ENCODE measurements at regions not wholly inside any gene's neighbourhood (a gene's known extent, or its start where the extent isn't known, plus 50 kb on each side); places are given as distances from the start of the nearest gene placed in this dataset.

GRCh38 chr15:37204692-37205091 lies 104.3 kb upstream of the MEIS2 start:
- H3K4me1 ChIP-seq (ENCODE audit: insufficient read depth, low read length): no peaks in the 10 kb centered on the region
- H2BK15ac ChIP-seq (ENCODE audit: low read depth, low read length): no peak overlapping the region
- no peak overlapping the region for H2BK20ac ChIP-seq (ENCODE audit: low read depth, low read length, poor library complexity, severe bottlenecking)
- H3K14ac ChIP-seq (ENCODE audit: insufficient read depth, low read length): no peak overlapping the region
- H2AK5ac ChIP-seq (ENCODE audit: insufficient read length, low read length): no peak overlapping the region
- no peak overlapping the region for H2AFZ ChIP-seq (ENCODE audit: low read length)
- H3T11ph ChIP-seq (ENCODE audit: low read length): no peak overlapping the region
- H3K23ac ChIP-seq (ENCODE audit: insufficient read length, low read depth, low read length): no peak overlapping the region
- no peak for DNase-seq
- H4K91ac ChIP-seq (ENCODE audit: insufficient read length, low read depth, low read length): no peak overlapping the region
- no peaks in the 10 kb centered on the region for H3K4me1 Mint-ChIP-seq
- H3K27me3 ChIP-seq (ENCODE audit: insufficient read depth, low read length): no peaks in the 10 kb centered on the region
- H3K79me2 ChIP-seq (ENCODE audit: insufficient read depth, low read length): no peaks in the 10 kb centered on the region
- no peaks in the 10 kb centered on the region for H3K36me3 Mint-ChIP-seq (ENCODE audit: insufficient read depth in 1 of 3, low read depth in 3 of 3)
- no peaks in the 10 kb centered on the region for H3K79me1 ChIP-seq (ENCODE audit: insufficient read depth, low read depth, low read length, poor library complexity, severe bottlenecking)
- no peak overlapping the region for H3K4me2 ChIP-seq (ENCODE audit: insufficient read depth, insufficient read length, low read length)
- H2BK12ac ChIP-seq (ENCODE audit: insufficient read length, low read depth, low read length): no peak overlapping the region
- no CpG with 5 or more reads among the region's 1 CpG for WGBS (ENCODE audit: extremely low coverage, insufficient read length, low lambda C conversion rate)
- no peak; the same call in 2 of the 3 replicates for TF ChIP-seq CTCF (conservative IDR thresholded peaks at IDR 0.05)
- no peaks in the 10 kb centered on the region for H3K9me3 ChIP-seq (ENCODE audit: control insufficient read depth, low read depth, low read length)
- no peak overlapping the region for H3K4me3 Mint-ChIP-seq
- H2BK120ac ChIP-seq (ENCODE audit: low read depth, low read length, poor library complexity, severe bottlenecking): no peak overlapping the region
- no peaks in the 10 kb centered on the region for H4K20me1 ChIP-seq (ENCODE audit: control insufficient read depth, insufficient read depth, insufficient read length)
- H3K27me3 Mint-ChIP-seq (ENCODE audit: low read depth): no peaks in the 10 kb centered on the region
- no peaks in the 10 kb centered on the region for H3K9me3 Mint-ChIP-seq
- no peak overlapping the region for H2BK5ac ChIP-seq (ENCODE audit: insufficient read length, low read length)
- H3K9ac ChIP-seq (ENCODE audit: extremely low read depth, insufficient read length, low read length): no peak overlapping the region
- no peak overlapping the region for H4K8ac ChIP-seq (replicated peaks; ENCODE audit: insufficient read length, low read depth, low read length)
- no peak overlapping the region for H4K5ac ChIP-seq (ENCODE audit: insufficient read length, low read depth, low read length)
- H3K4ac ChIP-seq (ENCODE audit: low read depth, low read length): no peak overlapping the region
- H3K23me2 ChIP-seq (ENCODE audit: insufficient read length, low read depth, low read length, poor library complexity, severe bottlenecking): no peaks in the 10 kb centered on the region
- H3K18ac ChIP-seq (ENCODE audit: insufficient read length, low read depth, low read length): no peak overlapping the region
- no peak overlapping the region for H3K27ac ChIP-seq (ENCODE audit: insufficient read length, low read depth, low read length)
- H3K56ac ChIP-seq (ENCODE audit: insufficient read length, low read depth, low read length): no peak overlapping the region
- no peak overlapping the region for H3K27ac Mint-ChIP-seq
